ENCODE measurements at regions not wholly inside any gene's neighbourhood (a gene's known extent, or its start where the extent isn't known, plus 50 kb on each side); places are given as distances from the start of the nearest gene placed in this dataset.

DNA sequence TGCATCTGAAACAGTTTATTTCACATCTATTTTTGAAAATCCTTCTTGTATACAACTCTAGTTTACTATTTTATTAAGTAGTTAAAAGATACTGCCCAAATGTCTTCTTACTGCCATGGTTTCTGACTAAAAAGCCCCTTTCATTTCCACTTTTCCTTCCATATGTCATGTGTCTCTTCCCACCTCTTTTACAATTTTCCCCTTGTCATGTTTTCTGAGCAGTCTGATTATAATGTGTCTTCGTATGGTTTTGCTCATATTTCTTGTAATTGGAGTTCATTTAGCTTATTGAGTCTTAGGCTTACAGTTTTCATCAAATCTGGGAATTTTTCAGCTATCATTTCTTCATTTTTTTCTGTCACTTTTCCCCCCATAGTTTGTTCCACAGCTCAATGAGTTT lies 813.9 kb upstream of the GYPC start:
- SMC1A ChIA-PET (ENCODE audit: uncharacterized antibody, unreplicated experiment) = no interaction called here
- H3K79me2 ChIP-seq (ENCODE audit: control insufficient read depth, insufficient read depth, low read length) = no peaks in the 10 kb centered on the region
- CTCF ChIA-PET = no interaction called here
- no TSS peak for BruUV-seq (replicated peaks)
- no peak for FAIRE-seq
- no peak overlapping the region for H3K4me3 ChIP-seq
- no peaks in the 10 kb centered on the region for H3K4me1 ChIP-seq (ENCODE audit: control insufficient read depth, insufficient read depth, low read length)
- no peak for TF ChIP-seq IRF4 (IDR thresholded peaks at IDR 0.05; ENCODE audit: low read depth, low read length)
- TF ChIP-seq POU2F2 (IDR thresholded peaks at IDR 0.05; ENCODE audit: borderline replicate concordance, low read depth, low read length) = no peak
- no peak for TF ChIP-seq RELA (IDR thresholded peaks at IDR 0.05; ENCODE audit: borderline replicate concordance, partially characterized antibody)
- no peak for TF ChIP-seq SMAD1 (IDR thresholded peaks at IDR 0.05; ENCODE audit: low read depth, partially characterized antibody)
- TF ChIP-seq, protein P1, sequence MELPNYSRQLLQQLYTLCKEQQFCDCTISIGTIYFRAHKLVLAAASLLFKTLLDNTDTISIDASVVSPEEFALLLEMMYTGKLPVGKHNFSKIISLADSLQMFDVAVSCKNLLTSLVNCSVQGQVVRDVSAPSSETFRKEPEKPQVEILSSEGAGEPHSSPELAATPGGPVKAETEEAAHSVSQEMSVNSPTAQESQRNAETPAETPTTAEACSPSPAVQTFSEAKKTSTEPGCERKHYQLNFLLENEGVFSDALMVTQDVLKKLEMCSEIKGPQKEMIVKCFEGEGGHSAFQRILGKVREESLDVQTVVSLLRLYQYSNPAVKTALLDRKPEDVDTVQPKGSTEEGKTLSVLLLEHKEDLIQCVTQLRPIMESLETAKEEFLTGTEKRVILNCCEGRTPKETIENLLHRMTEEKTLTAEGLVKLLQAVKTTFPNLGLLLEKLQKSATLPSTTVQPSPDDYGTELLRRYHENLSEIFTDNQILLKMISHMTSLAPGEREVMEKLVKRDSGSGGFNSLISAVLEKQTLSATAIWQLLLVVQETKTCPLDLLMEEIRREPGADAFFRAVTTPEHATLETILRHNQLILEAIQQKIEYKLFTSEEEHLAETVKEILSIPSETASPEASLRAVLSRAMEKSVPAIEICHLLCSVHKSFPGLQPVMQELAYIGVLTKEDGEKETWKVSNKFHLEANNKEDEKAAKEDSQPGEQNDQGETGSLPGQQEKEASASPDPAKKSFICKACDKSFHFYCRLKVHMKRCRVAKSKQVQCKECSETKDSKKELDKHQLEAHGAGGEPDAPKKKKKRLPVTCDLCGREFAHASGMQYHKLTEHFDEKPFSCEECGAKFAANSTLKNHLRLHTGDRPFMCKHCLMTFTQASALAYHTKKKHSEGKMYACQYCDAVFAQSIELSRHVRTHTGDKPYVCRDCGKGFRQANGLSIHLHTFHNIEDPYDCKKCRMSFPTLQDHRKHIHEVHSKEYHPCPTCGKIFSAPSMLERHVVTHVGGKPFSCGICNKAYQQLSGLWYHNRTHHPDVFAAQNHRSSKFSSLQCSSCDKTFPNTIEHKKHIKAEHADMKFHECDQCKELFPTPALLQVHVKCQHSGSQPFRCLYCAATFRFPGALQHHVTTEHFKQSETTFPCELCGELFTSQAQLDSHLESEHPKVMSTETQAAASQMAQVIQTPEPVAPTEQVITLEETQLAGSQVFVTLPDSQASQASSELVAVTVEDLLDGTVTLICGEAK (IDR thresholded peaks at IDR 0.05; ENCODE audit: borderline replicate concordance) = no peak
- no peak for TF ChIP-seq NRF1 (conservative IDR thresholded peaks at IDR 0.05; ENCODE audit: low read depth, low read length)
- TF ChIP-seq RFX5 (IDR thresholded peaks at IDR 0.05; ENCODE audit: low read depth, low read length) = no peak
- TF ChIP-seq, protein P2, sequence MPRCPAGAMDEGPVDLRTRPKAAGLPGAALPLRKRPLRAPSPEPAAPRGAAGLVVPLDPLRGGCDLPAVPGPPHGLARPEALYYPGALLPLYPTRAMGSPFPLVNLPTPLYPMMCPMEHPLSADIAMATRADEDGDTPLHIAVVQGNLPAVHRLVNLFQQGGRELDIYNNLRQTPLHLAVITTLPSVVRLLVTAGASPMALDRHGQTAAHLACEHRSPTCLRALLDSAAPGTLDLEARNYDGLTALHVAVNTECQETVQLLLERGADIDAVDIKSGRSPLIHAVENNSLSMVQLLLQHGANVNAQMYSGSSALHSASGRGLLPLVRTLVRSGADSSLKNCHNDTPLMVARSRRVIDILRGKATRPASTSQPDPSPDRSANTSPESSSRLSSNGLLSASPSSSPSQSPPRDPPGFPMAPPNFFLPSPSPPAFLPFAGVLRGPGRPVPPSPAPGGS (IDR thresholded peaks at IDR 0.05; ENCODE audit: borderline replicate concordance, insufficient read depth, low read depth, low read length, poor library complexity, severe bottlenecking) = no peak
- TF ChIP-seq ZNF274 (IDR thresholded peaks at IDR 0.05; ENCODE audit: insufficient read depth, insufficient read length) = no peak
- no peak for TF ChIP-seq EED (IDR thresholded peaks at IDR 0.05; ENCODE audit: low read depth)
- TF ChIP-seq EGR1 (IDR thresholded peaks at IDR 0.05; ENCODE audit: borderline replicate concordance in 1 of 2, low read depth in 2 of 2, low read length in 2 of 2) = no peak
- TF ChIP-seq MTA2 (IDR thresholded peaks at IDR 0.05; ENCODE audit: low read depth) = no peak
- no peaks in the 10 kb centered on the region for H3K9me3 ChIP-seq (replicated peaks; ENCODE audit: control insufficient read depth, insufficient read depth, low read length)
- 0% methylated on average over 1 of the region's 1 CpG for WGBS (ENCODE audit: insufficient coverage, insufficient replicate concordance, low lambda C conversion rate, missing lambda C conversion rate)
- RAD21 ChIA-PET (ENCODE audit: unreplicated experiment) = no interaction called here
- intact Hi-C loops (cut with micrococcal nuclease; ENCODE audit: unreplicated experiment) (no loop called here), in situ Hi-C loops (cut with MboI) (no loop called here)
- H3K36me3 ChIP-seq (ENCODE audit: control insufficient read depth in 2 of 2, insufficient read depth in 2 of 2, low read length in 1 of 2) = no peaks in the 10 kb centered on the region
- no peak overlapping the region for H3K9ac ChIP-seq (ENCODE audit: control insufficient read depth, insufficient read depth, low read length)
- H4K20me1 ChIP-seq (ENCODE audit: control insufficient read depth, insufficient read depth) = no peaks in the 10 kb centered on the region
- POLR2A ChIA-PET = no interaction called here
- ATAC-seq = no peak
- no peak overlapping the region for H3K27ac ChIP-seq (ENCODE audit: control insufficient read depth, insufficient read depth)
- no peak for DNase-seq (ENCODE audit: low read depth, low spot score)
- no peaks in the 10 kb centered on the region for H3K27me3 ChIP-seq (replicated peaks in 1 of 2; ENCODE audit: control insufficient read depth in 2 of 2, insufficient read depth in 2 of 2, low read length in 1 of 2)
- no peak overlapping the region for H3K4me2 ChIP-seq (ENCODE audit: control insufficient read depth, insufficient read depth)
- no peak overlapping the region for H2AFZ ChIP-seq (ENCODE audit: control insufficient read depth, low read depth, low read length)

All from GM12878 (cell line).